OCI-LY1 (cell line): ENCODE measurements at regions not wholly inside any gene's neighbourhood (a gene's known extent, or its start where the extent isn't known, plus 50 kb on each side); places are given as distances from the start of the nearest gene placed in this dataset.

Source experiments
- CTCF ChIP-seq: fragments of 200-600 bp; sonication (generic), shearing (Covaris generic); IDR thresholded peaks from 2 replicates; pipeline ENCODE4 v1.5.1; 2017; ENCODE audit warnings: mild to moderate bottlenecking, antibody characterized with exemption, low read length, moderate library complexity, mixed read lengths
- EZH2 ChIP-seq: fragments of 200-600 bp; sonication (generic), shearing (Covaris generic); IDR thresholded peaks from 2 replicates; pipeline ENCODE4 v1.8.0; 2017; ENCODE audit warnings: borderline replicate concordance, mixed run types, mild to moderate bottlenecking, antibody characterized with exemption, low read length, moderate library complexity, mixed read lengths

GRCh38 chr6:43968110-43968965 lies 158.9 kb downstream of the MRPL14 start:
- TF ChIP-seq CTCF: no peak
- no peak for TF ChIP-seq EZH2
